ENCODE measurements at regions not wholly inside any gene's neighbourhood (a gene's known extent, or its start where the extent isn't known, plus 50 kb on each side); places are given as distances from the start of the nearest gene placed in this dataset.

DNA sequence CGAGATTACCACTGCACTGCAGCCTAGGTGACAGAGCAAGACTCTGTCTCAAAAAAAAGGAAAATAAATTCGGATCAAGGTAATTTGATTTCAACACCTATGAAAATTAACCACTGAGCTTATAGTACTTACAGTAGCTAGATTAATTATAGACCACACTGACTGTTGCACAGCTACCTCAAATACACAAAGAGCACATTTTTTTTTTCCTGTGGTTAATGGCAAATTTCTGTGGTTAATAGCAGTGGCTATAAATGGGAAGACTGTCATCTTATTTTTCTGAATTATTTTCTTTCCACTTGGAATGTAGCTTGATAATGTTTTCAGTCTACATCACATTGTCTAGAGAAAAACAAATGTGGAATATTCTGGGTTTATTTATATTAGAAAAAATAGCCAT, 1661.6 kb upstream of the PCDH7 start:
- no peak for DNase-seq (ENCODE audit: extremely low spot score, unreplicated experiment)

DNA sequence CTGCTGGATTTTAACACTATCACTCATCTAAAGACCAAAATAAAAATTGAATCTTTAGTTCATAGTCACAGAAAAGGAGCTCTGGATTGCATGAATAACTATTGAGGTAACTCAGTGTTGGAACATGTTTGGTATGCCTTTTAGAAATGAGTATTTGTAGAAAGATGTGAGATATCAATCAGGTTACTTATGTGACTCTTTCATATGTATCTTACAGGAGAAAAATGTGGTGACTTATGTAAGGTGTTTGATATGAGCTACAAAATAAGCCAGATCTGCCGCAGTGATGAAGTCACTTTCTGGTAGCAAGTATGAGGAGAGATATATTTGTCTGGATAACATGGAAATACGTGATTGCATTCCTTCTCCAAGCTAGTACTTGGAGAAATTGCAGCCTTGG, 1653.3 kb upstream of the PCDH7 start:
- TF ChIP-seq, protein P1, sequence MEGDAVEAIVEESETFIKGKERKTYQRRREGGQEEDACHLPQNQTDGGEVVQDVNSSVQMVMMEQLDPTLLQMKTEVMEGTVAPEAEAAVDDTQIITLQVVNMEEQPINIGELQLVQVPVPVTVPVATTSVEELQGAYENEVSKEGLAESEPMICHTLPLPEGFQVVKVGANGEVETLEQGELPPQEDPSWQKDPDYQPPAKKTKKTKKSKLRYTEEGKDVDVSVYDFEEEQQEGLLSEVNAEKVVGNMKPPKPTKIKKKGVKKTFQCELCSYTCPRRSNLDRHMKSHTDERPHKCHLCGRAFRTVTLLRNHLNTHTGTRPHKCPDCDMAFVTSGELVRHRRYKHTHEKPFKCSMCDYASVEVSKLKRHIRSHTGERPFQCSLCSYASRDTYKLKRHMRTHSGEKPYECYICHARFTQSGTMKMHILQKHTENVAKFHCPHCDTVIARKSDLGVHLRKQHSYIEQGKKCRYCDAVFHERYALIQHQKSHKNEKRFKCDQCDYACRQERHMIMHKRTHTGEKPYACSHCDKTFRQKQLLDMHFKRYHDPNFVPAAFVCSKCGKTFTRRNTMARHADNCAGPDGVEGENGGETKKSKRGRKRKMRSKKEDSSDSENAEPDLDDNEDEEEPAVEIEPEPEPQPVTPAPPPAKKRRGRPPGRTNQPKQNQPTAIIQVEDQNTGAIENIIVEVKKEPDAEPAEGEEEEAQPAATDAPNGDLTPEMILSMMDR (IDR thresholded peaks at IDR 0.05) = no peak
- Mint-ChIP-seq H3K36me3 (ENCODE audit: unreplicated experiment) (peaks cover 2% of the 10 kb centered on the region), H3K27me3 (ENCODE audit: unreplicated experiment) (no peaks in the 10 kb centered on the region), H3K4me1 (ENCODE audit: unreplicated experiment) (no peaks in the 10 kb centered on the region), H3K4me3 (ENCODE audit: unreplicated experiment) (no peak overlapping the region), H3K27ac (ENCODE audit: unreplicated experiment) (no peak overlapping the region), H3K9me3 (ENCODE audit: unreplicated experiment) (peaks cover 24% of the 10 kb centered on the region)
- DNase-seq (ENCODE audit: extremely low spot score, unreplicated experiment) = no peak

More for the DNA sequence above, 1661.6 kb upstream of the PCDH7 start:
- Mint-ChIP-seq H3K36me3 (ENCODE audit: unreplicated experiment) (no peaks in the 10 kb centered on the region), H3K27me3 (ENCODE audit: unreplicated experiment) (no peaks in the 10 kb centered on the region), H3K27ac (ENCODE audit: unreplicated experiment) (no peak overlapping the region), H3K4me3 (ENCODE audit: unreplicated experiment) (no peak overlapping the region), H3K9me3 (ENCODE audit: unreplicated experiment) (no peaks in the 10 kb centered on the region), H3K4me1 (ENCODE audit: unreplicated experiment) (peaks cover 1% of the 10 kb centered on the region)
- TF ChIP-seq, protein P1 (IDR thresholded peaks at IDR 0.05) = no peak

DNA sequence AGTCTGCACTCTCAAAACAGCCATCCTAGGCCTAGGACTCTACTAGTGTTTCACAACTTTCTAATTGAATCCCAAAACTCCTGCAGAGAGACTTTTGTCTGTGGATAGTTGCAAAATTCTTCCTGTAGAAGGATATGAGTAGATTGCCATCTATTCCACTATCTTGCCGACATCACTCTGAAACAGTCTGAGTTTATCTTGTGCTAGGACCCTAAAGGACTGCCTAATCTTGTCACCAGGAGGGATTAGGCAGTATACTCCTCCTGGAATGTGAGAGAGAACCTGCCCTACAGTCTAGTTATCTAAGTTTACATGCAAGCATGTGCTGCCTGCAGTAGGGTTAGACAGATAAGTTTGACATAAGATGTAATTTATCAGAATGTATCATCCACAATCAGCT, 1646.6 kb upstream of the PCDH7 start:
- no peak for DNase-seq (ENCODE audit: extremely low spot score, unreplicated experiment)
- Mint-ChIP-seq H3K27ac (ENCODE audit: unreplicated experiment) (no peak overlapping the region), H3K4me3 (ENCODE audit: unreplicated experiment) (no peak overlapping the region), H3K27me3 (ENCODE audit: unreplicated experiment) (no peaks in the 10 kb centered on the region), H3K9me3 (ENCODE audit: unreplicated experiment) (peaks cover 25% of the 10 kb centered on the region), H3K4me1 (ENCODE audit: unreplicated experiment) (no peaks in the 10 kb centered on the region), H3K36me3 (ENCODE audit: unreplicated experiment) (peaks cover 2% of the 10 kb centered on the region)
- TF ChIP-seq, protein P1 (IDR thresholded peaks at IDR 0.05) = no peak

DNA sequence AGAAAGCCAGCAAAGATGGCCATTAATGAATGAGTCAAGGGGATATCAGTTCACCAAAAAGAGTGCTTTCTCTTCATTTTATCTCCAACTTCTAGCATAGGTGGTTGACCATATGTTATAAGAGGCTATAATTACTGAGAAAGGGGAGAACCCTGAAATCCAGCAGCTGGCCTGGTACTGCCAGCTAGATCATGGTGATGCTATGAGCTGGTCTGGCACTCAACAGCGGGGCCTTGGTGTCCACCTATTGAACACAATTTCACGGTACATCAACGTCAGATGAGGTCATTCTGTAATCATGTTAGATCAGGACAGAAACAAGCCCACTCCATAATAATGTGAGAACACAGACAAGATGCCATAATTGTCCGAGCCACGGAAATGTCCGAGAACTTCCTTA, 1644.8 kb upstream of the PCDH7 start:
- peaks cover 2% of the 10 kb centered on the region for H3K36me3 Mint-ChIP-seq (ENCODE audit: unreplicated experiment)
- TF ChIP-seq, protein P1 (IDR thresholded peaks at IDR 0.05) = no peak
- peaks cover 11% of the 10 kb centered on the region for H3K9me3 Mint-ChIP-seq (ENCODE audit: unreplicated experiment)
- DNase-seq (ENCODE audit: extremely low spot score, unreplicated experiment) = no peak
- no peaks in the 10 kb centered on the region for H3K4me1 Mint-ChIP-seq (ENCODE audit: unreplicated experiment)
- H3K27me3 Mint-ChIP-seq (ENCODE audit: unreplicated experiment) = no peaks in the 10 kb centered on the region
- H3K4me3 Mint-ChIP-seq (ENCODE audit: unreplicated experiment) = no peak overlapping the region
- no peak overlapping the region for H3K27ac Mint-ChIP-seq (ENCODE audit: unreplicated experiment)

DNA sequence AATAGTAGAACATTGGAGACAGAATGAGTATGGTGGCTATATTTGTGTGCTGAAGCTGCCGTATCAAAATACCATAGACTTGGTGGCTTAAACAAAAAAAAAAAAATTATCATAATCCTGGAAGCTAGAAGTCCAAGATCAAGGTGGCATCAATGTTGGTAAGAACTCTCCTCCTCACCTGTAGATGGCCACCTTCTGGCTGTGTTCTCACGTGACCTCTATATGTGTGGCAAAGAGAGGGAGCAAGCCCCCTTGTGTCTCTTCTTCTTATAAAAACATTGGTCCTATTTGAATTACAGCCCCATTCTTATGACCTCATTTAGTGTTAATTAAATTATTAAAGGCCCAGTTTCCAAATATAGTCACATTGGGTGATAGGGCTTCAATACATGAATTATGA, 1640.9 kb upstream of the PCDH7 start:
- TF ChIP-seq, protein P1 (IDR thresholded peaks at IDR 0.05) = no peak
- no peak overlapping the region for H3K27ac Mint-ChIP-seq (ENCODE audit: unreplicated experiment)
- no peaks in the 10 kb centered on the region for H3K27me3 Mint-ChIP-seq (ENCODE audit: unreplicated experiment)
- H3K36me3 Mint-ChIP-seq (ENCODE audit: unreplicated experiment) = no peaks in the 10 kb centered on the region
- H3K4me1 Mint-ChIP-seq (ENCODE audit: unreplicated experiment) = no peaks in the 10 kb centered on the region
- no peaks in the 10 kb centered on the region for H3K9me3 Mint-ChIP-seq (ENCODE audit: unreplicated experiment)
- H3K4me3 Mint-ChIP-seq (ENCODE audit: unreplicated experiment) = no peak overlapping the region
- no peak for DNase-seq (ENCODE audit: extremely low spot score, unreplicated experiment)

Data from osteocyte (in vitro differentiated cells).